GM12892 (cell line): ENCODE measurements at regions not wholly inside any gene's neighbourhood (a gene's known extent, or its start where the extent isn't known, plus 50 kb on each side); places are given as distances from the start of the nearest gene placed in this dataset.

ENCODE experiments used
- POLR2A ChIP-seq: IDR thresholded peaks from 2 replicates; pipeline ENCODE4 v1.6.1; 2011; ENCODE audit warnings: low read depth, low read length, control low read depth
- POLR2AphosphoS5 ChIP-seq: IDR thresholded peaks from 2 replicates; pipeline ENCODE4 v1.6.1; 2011; ENCODE audit warnings: low read depth, low read length, control low read depth
- TAF1 ChIP-seq: IDR thresholded peaks from 2 replicates; pipeline ENCODE4 v1.6.1; 2011; ENCODE audit warnings: low read depth, mild to moderate bottlenecking, control low read depth, low read length, borderline replicate concordance

GRCh38 chr4:57989430-57989829 is 879.2 kb upstream of the IGFBP7 start:
- TF ChIP-seq POLR2A: no peak
- TF ChIP-seq POLR2AphosphoS5: no peak
- no peak for TF ChIP-seq TAF1
